ENCODE measurements at regions not wholly inside any gene's neighbourhood (a gene's known extent, or its start where the extent isn't known, plus 50 kb on each side); places are given as distances from the start of the nearest gene placed in this dataset.

DNA sequence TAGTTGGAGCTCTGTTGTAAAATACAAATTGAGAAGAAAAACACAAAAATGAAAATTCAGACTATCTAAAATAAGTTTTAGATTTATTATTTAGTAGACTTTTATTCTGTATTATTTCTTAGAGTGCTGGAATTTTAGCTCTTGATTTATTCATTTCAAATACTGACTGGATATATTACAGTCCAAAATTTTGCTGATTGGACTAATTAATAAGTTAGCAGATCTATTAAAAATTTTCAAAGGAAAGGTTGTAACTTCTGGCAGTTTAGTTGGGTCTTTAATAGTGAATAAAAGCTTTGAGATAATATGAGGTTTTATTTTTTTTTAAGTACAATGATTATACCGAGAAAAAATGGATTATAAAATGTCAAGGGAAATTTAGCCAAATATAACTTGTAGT, 1224.9 kb upstream of the SPRY2 start:
- no peaks in the 10 kb centered on the region for H3K27me3 ChIP-seq (ENCODE audit: insufficient read depth)
- H3K4me1 Mint-ChIP-seq: no peaks in the 10 kb centered on the region
- no peak overlapping the region for H3K27ac ChIP-seq (ENCODE audit: low read depth)
- H4K20me1 ChIP-seq (replicated peaks; ENCODE audit: insufficient read depth): no peaks in the 10 kb centered on the region
- no peaks in the 10 kb centered on the region for H3F3A ChIP-seq (replicated peaks; ENCODE audit: low read depth)
- H3K4me2 ChIP-seq: no peak overlapping the region
- no peaks in the 10 kb centered on the region for H3K36me3 Mint-ChIP-seq (ENCODE audit: low read depth)
- TF ChIP-seq JUNB (IDR thresholded peaks at IDR 0.05; ENCODE audit: unreplicated experiment) (no peak), POLR2AphosphoS5 (IDR thresholded peaks at IDR 0.05; ENCODE audit: low read depth) (no peak), ZNF331 (CRISPR knock-in tag; IDR thresholded peaks at IDR 0.05; ENCODE audit: low read depth) (no peak), NANOG (IDR thresholded peaks at IDR 0.05; ENCODE audit: borderline replicate concordance) (no peak), EZH2 (IDR thresholded peaks at IDR 0.05; ENCODE audit: low read depth, unreplicated experiment) (no peak), EZH2phosphoT487 (IDR thresholded peaks at IDR 0.05; ENCODE audit: unreplicated experiment) (no peak), STAT1 (IDR thresholded peaks at IDR 0.05; ENCODE audit: unreplicated experiment) (no peak)
- TF ChIP-seq, protein P1, sequence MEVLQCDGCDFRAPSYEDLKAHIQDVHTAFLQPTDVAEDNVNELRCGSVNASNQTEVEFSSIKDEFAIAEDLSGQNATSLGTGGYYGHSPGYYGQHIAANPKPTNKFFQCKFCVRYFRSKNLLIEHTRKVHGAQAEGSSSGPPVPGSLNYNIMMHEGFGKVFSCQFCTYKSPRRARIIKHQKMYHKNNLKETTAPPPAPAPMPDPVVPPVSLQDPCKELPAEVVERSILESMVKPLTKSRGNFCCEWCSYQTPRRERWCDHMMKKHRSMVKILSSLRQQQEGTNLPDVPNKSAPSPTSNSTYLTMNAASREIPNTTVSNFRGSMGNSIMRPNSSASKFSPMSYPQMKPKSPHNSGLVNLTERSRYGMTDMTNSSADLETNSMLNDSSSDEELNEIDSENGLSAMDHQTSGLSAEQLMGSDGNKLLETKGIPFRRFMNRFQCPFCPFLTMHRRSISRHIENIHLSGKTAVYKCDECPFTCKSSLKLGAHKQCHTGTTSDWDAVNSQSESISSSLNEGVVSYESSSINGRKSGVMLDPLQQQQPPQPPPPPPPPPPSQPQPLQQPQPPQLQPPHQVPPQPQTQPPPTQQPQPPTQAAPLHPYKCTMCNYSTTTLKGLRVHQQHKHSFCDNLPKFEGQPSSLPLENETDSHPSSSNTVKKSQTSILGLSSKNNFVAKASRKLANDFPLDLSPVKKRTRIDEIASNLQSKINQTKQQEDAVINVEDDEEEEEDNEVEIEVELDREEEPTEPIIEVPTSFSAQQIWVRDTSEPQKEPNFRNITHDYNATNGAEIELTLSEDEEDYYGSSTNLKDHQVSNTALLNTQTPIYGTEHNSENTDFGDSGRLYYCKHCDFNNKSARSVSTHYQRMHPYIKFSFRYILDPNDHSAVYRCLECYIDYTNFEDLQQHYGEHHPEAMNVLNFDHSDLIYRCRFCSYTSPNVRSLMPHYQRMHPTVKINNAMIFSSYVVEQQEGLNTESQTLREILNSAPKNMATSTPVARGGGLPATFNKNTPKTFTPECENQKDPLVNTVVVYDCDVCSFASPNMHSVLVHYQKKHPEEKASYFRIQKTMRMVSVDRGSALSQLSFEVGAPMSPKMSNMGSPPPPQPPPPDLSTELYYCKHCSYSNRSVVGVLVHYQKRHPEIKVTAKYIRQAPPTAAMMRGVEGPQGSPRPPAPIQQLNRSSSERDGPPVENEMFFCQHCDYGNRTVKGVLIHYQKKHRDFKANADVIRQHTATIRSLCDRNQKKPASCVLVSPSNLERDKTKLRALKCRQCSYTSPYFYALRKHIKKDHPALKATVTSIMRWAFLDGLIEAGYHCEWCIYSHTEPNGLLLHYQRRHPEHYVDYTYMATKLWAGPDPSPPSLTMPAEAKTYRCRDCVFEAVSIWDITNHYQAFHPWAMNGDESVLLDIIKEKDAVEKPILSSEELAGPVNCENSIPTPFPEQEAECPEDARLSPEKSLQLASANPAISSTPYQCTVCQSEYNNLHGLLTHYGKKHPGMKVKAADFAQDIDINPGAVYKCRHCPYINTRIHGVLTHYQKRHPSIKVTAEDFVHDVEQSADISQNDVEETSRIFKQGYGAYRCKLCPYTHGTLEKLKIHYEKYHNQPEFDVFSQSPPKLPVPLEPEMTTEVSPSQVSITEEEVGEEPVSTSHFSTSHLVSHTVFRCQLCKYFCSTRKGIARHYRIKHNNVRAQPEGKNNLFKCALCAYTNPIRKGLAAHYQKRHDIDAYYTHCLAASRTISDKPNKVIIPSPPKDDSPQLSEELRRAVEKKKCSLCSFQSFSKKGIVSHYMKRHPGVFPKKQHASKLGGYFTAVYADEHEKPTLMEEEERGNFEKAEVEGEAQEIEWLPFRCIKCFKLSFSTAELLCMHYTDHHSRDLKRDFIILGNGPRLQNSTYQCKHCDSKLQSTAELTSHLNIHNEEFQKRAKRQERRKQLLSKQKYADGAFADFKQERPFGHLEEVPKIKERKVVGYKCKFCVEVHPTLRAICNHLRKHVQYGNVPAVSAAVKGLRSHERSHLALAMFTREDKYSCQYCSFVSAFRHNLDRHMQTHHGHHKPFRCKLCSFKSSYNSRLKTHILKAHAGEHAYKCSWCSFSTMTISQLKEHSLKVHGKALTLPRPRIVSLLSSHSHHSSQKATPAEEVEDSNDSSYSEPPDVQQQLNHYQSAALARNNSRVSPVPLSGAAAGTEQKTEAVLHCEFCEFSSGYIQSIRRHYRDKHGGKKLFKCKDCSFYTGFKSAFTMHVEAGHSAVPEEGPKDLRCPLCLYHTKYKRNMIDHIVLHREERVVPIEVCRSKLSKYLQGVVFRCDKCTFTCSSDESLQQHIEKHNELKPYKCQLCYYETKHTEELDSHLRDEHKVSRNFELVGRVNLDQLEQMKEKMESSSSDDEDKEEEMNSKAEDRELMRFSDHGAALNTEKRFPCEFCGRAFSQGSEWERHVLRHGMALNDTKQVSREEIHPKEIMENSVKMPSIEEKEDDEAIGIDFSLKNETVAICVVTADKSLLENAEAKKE (CRISPR knock-in tag; IDR thresholded peaks at IDR 0.05): no peak
- TF ChIP-seq, protein P2, sequence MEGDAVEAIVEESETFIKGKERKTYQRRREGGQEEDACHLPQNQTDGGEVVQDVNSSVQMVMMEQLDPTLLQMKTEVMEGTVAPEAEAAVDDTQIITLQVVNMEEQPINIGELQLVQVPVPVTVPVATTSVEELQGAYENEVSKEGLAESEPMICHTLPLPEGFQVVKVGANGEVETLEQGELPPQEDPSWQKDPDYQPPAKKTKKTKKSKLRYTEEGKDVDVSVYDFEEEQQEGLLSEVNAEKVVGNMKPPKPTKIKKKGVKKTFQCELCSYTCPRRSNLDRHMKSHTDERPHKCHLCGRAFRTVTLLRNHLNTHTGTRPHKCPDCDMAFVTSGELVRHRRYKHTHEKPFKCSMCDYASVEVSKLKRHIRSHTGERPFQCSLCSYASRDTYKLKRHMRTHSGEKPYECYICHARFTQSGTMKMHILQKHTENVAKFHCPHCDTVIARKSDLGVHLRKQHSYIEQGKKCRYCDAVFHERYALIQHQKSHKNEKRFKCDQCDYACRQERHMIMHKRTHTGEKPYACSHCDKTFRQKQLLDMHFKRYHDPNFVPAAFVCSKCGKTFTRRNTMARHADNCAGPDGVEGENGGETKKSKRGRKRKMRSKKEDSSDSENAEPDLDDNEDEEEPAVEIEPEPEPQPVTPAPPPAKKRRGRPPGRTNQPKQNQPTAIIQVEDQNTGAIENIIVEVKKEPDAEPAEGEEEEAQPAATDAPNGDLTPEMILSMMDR (conservative IDR thresholded peaks at IDR 0.05; ENCODE audit: low read depth in 2 of 2): no peak
- TF ChIP-seq, protein P3, sequence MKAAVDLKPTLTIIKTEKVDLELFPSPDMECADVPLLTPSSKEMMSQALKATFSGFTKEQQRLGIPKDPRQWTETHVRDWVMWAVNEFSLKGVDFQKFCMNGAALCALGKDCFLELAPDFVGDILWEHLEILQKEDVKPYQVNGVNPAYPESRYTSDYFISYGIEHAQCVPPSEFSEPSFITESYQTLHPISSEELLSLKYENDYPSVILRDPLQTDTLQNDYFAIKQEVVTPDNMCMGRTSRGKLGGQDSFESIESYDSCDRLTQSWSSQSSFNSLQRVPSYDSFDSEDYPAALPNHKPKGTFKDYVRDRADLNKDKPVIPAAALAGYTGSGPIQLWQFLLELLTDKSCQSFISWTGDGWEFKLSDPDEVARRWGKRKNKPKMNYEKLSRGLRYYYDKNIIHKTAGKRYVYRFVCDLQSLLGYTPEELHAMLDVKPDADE (IDR thresholded peaks at IDR 0.05): no peak
- TF ChIP-seq, protein P4, sequence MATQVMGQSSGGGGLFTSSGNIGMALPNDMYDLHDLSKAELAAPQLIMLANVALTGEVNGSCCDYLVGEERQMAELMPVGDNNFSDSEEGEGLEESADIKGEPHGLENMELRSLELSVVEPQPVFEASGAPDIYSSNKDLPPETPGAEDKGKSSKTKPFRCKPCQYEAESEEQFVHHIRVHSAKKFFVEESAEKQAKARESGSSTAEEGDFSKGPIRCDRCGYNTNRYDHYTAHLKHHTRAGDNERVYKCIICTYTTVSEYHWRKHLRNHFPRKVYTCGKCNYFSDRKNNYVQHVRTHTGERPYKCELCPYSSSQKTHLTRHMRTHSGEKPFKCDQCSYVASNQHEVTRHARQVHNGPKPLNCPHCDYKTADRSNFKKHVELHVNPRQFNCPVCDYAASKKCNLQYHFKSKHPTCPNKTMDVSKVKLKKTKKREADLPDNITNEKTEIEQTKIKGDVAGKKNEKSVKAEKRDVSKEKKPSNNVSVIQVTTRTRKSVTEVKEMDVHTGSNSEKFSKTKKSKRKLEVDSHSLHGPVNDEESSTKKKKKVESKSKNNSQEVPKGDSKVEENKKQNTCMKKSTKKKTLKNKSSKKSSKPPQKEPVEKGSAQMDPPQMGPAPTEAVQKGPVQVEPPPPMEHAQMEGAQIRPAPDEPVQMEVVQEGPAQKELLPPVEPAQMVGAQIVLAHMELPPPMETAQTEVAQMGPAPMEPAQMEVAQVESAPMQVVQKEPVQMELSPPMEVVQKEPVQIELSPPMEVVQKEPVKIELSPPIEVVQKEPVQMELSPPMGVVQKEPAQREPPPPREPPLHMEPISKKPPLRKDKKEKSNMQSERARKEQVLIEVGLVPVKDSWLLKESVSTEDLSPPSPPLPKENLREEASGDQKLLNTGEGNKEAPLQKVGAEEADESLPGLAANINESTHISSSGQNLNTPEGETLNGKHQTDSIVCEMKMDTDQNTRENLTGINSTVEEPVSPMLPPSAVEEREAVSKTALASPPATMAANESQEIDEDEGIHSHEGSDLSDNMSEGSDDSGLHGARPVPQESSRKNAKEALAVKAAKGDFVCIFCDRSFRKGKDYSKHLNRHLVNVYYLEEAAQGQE (IDR thresholded peaks at IDR 0.05; ENCODE audit: unreplicated experiment): no peak
- no peaks in the 10 kb centered on the region for H3K9me2 ChIP-seq (ENCODE audit: insufficient read depth)
- H3K4me3 Mint-ChIP-seq: no peak overlapping the region
- H2AFZ ChIP-seq: no peak overlapping the region
- no peaks in the 10 kb centered on the region for H3K4me1 ChIP-seq (ENCODE audit: insufficient read depth)
- no peaks in the 10 kb centered on the region for H3K36me3 ChIP-seq (ENCODE audit: insufficient read depth)
- H3K27me3 Mint-ChIP-seq (ENCODE audit: insufficient read depth, low read depth, poor library complexity): no peaks in the 10 kb centered on the region
- H3K9me3 Mint-ChIP-seq: no peaks in the 10 kb centered on the region
- ATAC-seq (no peak), DNase-seq (ENCODE audit: low spot score) (no peak)
- no peak overlapping the region for H3K27ac Mint-ChIP-seq
- no peak overlapping the region for H3K4me3 ChIP-seq
- H3K79me2 ChIP-seq (replicated peaks; ENCODE audit: insufficient read depth): no peaks in the 10 kb centered on the region
